CD4-positive, alpha-beta memory T cell (primary cell): ENCODE measurements at regions not wholly inside any gene's neighbourhood (a gene's known extent, or its start where the extent isn't known, plus 50 kb on each side); places are given as distances from the start of the nearest gene placed in this dataset.

Source experiments
- CTCF ChIA-PET: fragments of 350-600 bp; sonication (Branson Sonifier 250); formaldehyde crosslinking; loops from one replicate; lab custom pipeline; 2021; ENCODE audit warnings: inconsistent platforms; ENCODE audit not compliant: partially characterized antibody; lab: Charles Lee
- POLR2A ChIA-PET: fragments of 350-600 bp; sonication (Branson Sonifier 250); formaldehyde crosslinking; loops from one replicate; lab custom pipeline; 2021; ENCODE audit not compliant: partially characterized antibody; lab: Charles Lee
- DNase-seq, 5 donors: peaks; one replicate each; pipeline versions ENCODE4 v3.0.0 to v3.0.0-alpha.2; 2020 to 2022; ENCODE audit warnings: mixed read lengths in 1 of 5
- H3K27ac ChIP-seq: one replicate; pipeline ENCODE4 v1.7.0; 2013; ENCODE audit warnings: low read depth, low read length
- H3K27me3 ChIP-seq: 2 replicates; pipeline ENCODE4 v1.7.0; 2013; ENCODE audit warnings: mild to moderate bottlenecking, low read length, moderate library complexity; ENCODE audit not compliant: insufficient read depth
- H3K36me3 ChIP-seq: 2 replicates; pipeline ENCODE4 v1.7.0; 2013; ENCODE audit warnings: mild to moderate bottlenecking, low read length, moderate library complexity; ENCODE audit not compliant: insufficient read depth
- H3K4me1 ChIP-seq: 2 replicates; pipeline ENCODE4 v1.7.0; 2013; ENCODE audit warnings: mild to moderate bottlenecking, low read length, moderate library complexity; ENCODE audit not compliant: insufficient read depth
- H3K4me3 ChIP-seq, 2 donors: one replicate each; pipeline ENCODE4 v1.7.0; 2013; ENCODE audit warnings: low read length in 2 of 2, mild to moderate bottlenecking in 1 of 2
- H3K9me3 ChIP-seq, 2 donors: one replicate each; pipeline ENCODE4 v1.7.0; 2013; ENCODE audit warnings: low read length in 2 of 2, control low read depth in 1 of 2; ENCODE audit not compliant: control insufficient read depth in 1 of 2
- H3K27ac Mint-ChIP-seq, 7 donors: one replicate each; pipeline ENCODE4 v1.8.0; 2020 to 2021; ENCODE audit warnings: mixed read lengths in 7 of 7, mild to moderate bottlenecking in 6 of 7, inconsistent platforms in 3 of 7, moderate library complexity in 3 of 7
- H3K27me3 Mint-ChIP-seq, 2 donors: one replicate each; pipeline ENCODE4 v1.8.0; 2020 to 2021; ENCODE audit warnings: mixed read lengths in 2 of 2
- H3K36me3 Mint-ChIP-seq, 2 donors: one replicate each; pipeline ENCODE4 v1.8.0; 2020 to 2021; ENCODE audit warnings: mixed read lengths in 2 of 2, inconsistent platforms in 1 of 2, mild to moderate bottlenecking in 1 of 2
- H3K4me1 Mint-ChIP-seq, 4 donors: one replicate each; pipeline ENCODE4 v1.8.0; 2020 to 2021; ENCODE audit warnings: mixed read lengths in 4 of 4, mild to moderate bottlenecking in 1 of 4
- H3K4me3 Mint-ChIP-seq, 8 donors: one replicate each; pipeline ENCODE4 v1.8.0; 2020 to 2021; ENCODE audit warnings: mixed read lengths in 8 of 8, mild to moderate bottlenecking in 7 of 8, moderate library complexity in 6 of 8, inconsistent platforms in 3 of 8
- H3K9me3 Mint-ChIP-seq, 8 donors: one replicate each; pipeline ENCODE4 v1.8.0; 2020 to 2021; ENCODE audit warnings: mixed read lengths in 8 of 8, mild to moderate bottlenecking in 5 of 8, inconsistent platforms in 3 of 8, moderate library complexity in 1 of 8
- intact Hi-C: fragments of 100-400 bp; cut with micrococcal nuclease; formaldehyde crosslinking; loops from one replicate; pipeline ENCODE4 v1.15.1; 2023

GRCh38 chr6:74657011-74657410 is 548.8 kb downstream of the COL12A1 start:
- ChIA-PET POLR2A (no interaction called here), CTCF (no interaction called here)
- Mint-ChIP-seq H3K36me3 (no peaks in the 10 kb centered on the region), H3K9me3 (peaks cover 0 to 14% (median 3%) of the 10 kb centered on the region in 8 donors), H3K27me3 (no peaks in the 10 kb centered on the region), H3K27ac (no peak overlapping the region), H3K4me3 (no peak overlapping the region), H3K4me1 (no peaks in the 10 kb centered on the region)
- no peaks in the 10 kb centered on the region for H3K4me1 ChIP-seq
- no peak overlapping the region for H3K4me3 ChIP-seq
- intact Hi-C loops = no loop called here
- DNase-seq = no peak
- no peaks in the 10 kb centered on the region for H3K9me3 ChIP-seq
- H3K36me3 ChIP-seq = no peaks in the 10 kb centered on the region
- no peak overlapping the region for H3K27ac ChIP-seq
- no peaks in the 10 kb centered on the region for H3K27me3 ChIP-seq

GRCh38 chr6:74656453-74656852 is 549.4 kb downstream of the COL12A1 start:
- H3K27me3 Mint-ChIP-seq = no peaks in the 10 kb centered on the region
- Histone ChIP-seq H3K9me3 (no peaks in the 10 kb centered on the region), H3K4me3 (no peak overlapping the region), H3K4me1 (no peaks in the 10 kb centered on the region), H3K27me3 (no peaks in the 10 kb centered on the region), H3K27ac (no peak overlapping the region), H3K36me3 (no peaks in the 10 kb centered on the region)
- H3K36me3 Mint-ChIP-seq = no peaks in the 10 kb centered on the region
- H3K9me3 Mint-ChIP-seq = peaks cover 0 to 14% (median 3%) of the 10 kb centered on the region in 8 donors
- ChIA-PET POLR2A (no interaction called here), CTCF (no interaction called here)
- no peak overlapping the region for H3K27ac Mint-ChIP-seq
- no peak overlapping the region for H3K4me3 Mint-ChIP-seq
- DNase-seq = no peak
- intact Hi-C loops = no loop called here
- no peaks in the 10 kb centered on the region for H3K4me1 Mint-ChIP-seq

GRCh38 chr6:74654296-74654695 is 551.6 kb downstream of the COL12A1 start:
- intact Hi-C loops = no loop called here
- Histone ChIP-seq H3K4me3 (no peak overlapping the region), H3K4me1 (no peaks in the 10 kb centered on the region), H3K36me3 (no peaks in the 10 kb centered on the region), H3K27ac (no peak overlapping the region), H3K9me3 (no peaks in the 10 kb centered on the region), H3K27me3 (no peaks in the 10 kb centered on the region)
- Mint-ChIP-seq H3K36me3 (no peaks in the 10 kb centered on the region), H3K9me3 (peaks cover 0 to 7% (median 3%) of the 10 kb centered on the region in 8 donors), H3K27me3 (no peaks in the 10 kb centered on the region), H3K4me1 (no peaks in the 10 kb centered on the region), H3K27ac (no peak overlapping the region), H3K4me3 (no peak overlapping the region)
- DNase-seq = no peak
- CTCF ChIA-PET = no interaction called here
- POLR2A ChIA-PET = no interaction called here

- Mint-ChIP-seq H3K27me3 (no peaks in the 10 kb centered on the region), H3K36me3 (no peaks in the 10 kb centered on the region), H3K27ac (no peak overlapping the region), H3K4me3 (no peak overlapping the region), H3K9me3 (peaks cover 0 to 10% (median 3%) of the 10 kb centered on the region in 8 donors), H3K4me1 (no peaks in the 10 kb centered on the region)
- Histone ChIP-seq H3K4me3 (no peak overlapping the region), H3K27me3 (no peaks in the 10 kb centered on the region), H3K9me3 (no peaks in the 10 kb centered on the region), H3K36me3 (no peaks in the 10 kb centered on the region), H3K4me1 (no peaks in the 10 kb centered on the region), H3K27ac (no peak overlapping the region)
- DNase-seq = no peak
- ChIA-PET CTCF (no interaction called here), POLR2A (no interaction called here)
- intact Hi-C loops = no loop called here
Measured at GRCh38 chr6:74651948-74652842, 553.7 kb downstream of the COL12A1 start.

GRCh38 chr6:74650668-74651067 is 555.2 kb downstream of the COL12A1 start:
- no peaks in the 10 kb centered on the region for H3K9me3 ChIP-seq
- Mint-ChIP-seq H3K27me3 (no peaks in the 10 kb centered on the region), H3K4me3 (no peak overlapping the region), H3K36me3 (no peaks in the 10 kb centered on the region), H3K27ac (no peak overlapping the region), H3K9me3 (peaks cover 0 to 15% (median 3%) of the 10 kb centered on the region in 8 donors), H3K4me1 (no peaks in the 10 kb centered on the region)
- DNase-seq = no peak
- H3K27ac ChIP-seq = no peak overlapping the region
- no peaks in the 10 kb centered on the region for H3K27me3 ChIP-seq
- H3K4me1 ChIP-seq = no peaks in the 10 kb centered on the region
- intact Hi-C loops = no loop called here
- no peak overlapping the region for H3K4me3 ChIP-seq
- POLR2A ChIA-PET = no interaction called here
- CTCF ChIA-PET = no interaction called here
- H3K36me3 ChIP-seq = no peaks in the 10 kb centered on the region

DNA sequence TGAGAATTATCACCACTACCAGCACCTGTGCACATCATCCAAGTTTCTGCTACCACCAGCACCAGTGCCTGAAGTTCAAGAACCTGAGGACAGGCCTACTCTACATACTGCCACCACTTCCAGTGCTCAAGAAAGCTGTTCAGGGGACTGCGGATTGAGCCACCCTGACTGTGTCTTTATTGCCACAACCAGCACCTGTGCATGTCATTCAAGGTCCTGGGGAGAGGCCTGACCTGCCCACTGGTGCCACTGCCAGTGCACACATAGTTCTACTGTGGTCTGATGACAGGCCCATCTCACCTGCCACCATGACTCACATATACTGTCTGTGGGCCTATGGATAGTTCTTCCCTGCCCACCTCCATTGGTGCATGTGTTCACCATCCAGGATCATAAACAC is 559.4 kb downstream of the COL12A1 start:
- Histone ChIP-seq H3K36me3 (no peaks in the 10 kb centered on the region), H3K4me1 (no peaks in the 10 kb centered on the region), H3K27ac (no peak overlapping the region), H3K4me3 (no peak overlapping the region), H3K27me3 (no peaks in the 10 kb centered on the region), H3K9me3 (no peaks in the 10 kb centered on the region)
- H3K27ac Mint-ChIP-seq = no peak overlapping the region
- ChIA-PET CTCF (no interaction called here), POLR2A (no interaction called here)
- intact Hi-C loops = no loop called here
- no peak overlapping the region for H3K4me3 Mint-ChIP-seq
- H3K9me3 Mint-ChIP-seq = peaks cover 0 to 15% (median 5%) of the 10 kb centered on the region in 8 donors
- H3K27me3 Mint-ChIP-seq = no peaks in the 10 kb centered on the region
- no peaks in the 10 kb centered on the region for H3K4me1 Mint-ChIP-seq
- no peak for DNase-seq
- no peaks in the 10 kb centered on the region for H3K36me3 Mint-ChIP-seq

- H3K4me3 Mint-ChIP-seq = no peak overlapping the region
- CTCF ChIA-PET = no interaction called here
- no peaks in the 10 kb centered on the region for H3K36me3 ChIP-seq
- POLR2A ChIA-PET = no interaction called here
- H3K4me3 ChIP-seq = no peak overlapping the region
- no peaks in the 10 kb centered on the region for H3K27me3 ChIP-seq
- intact Hi-C loops = no loop called here
- no peak overlapping the region for H3K27ac Mint-ChIP-seq
- H3K27me3 Mint-ChIP-seq = no peaks in the 10 kb centered on the region
- H3K9me3 Mint-ChIP-seq = peaks cover 0 to 15% (median 5%) of the 10 kb centered on the region in 8 donors
- H3K4me1 ChIP-seq = no peaks in the 10 kb centered on the region
- no peaks in the 10 kb centered on the region for H3K9me3 ChIP-seq
- H3K4me1 Mint-ChIP-seq = no peaks in the 10 kb centered on the region
- no peak overlapping the region for H3K27ac ChIP-seq
- DNase-seq = no peak
- no peaks in the 10 kb centered on the region for H3K36me3 Mint-ChIP-seq
Measured at GRCh38 chr6:74645108-74645849, 560.6 kb downstream of the COL12A1 start.
